GM12878 (cell line): ENCODE measurements at regions not wholly inside any gene's neighbourhood (a gene's known extent, or its start where the extent isn't known, plus 50 kb on each side); places are given as distances from the start of the nearest gene placed in this dataset.
"Not testable (repeated sequence)": the region's sequence is repeated elsewhere in the genome, so short reads cannot be mapped to it uniquely, and the experiment has no call there.

Experiments used
- POLR2AphosphoS5 ChIP-seq: IDR thresholded peaks from 2 replicates; pipeline ENCODE4 v1.6.1; 2011; ENCODE audit warnings: mild to moderate bottlenecking, low read length, inconsistent platforms
- TCF12 ChIP-seq: IDR thresholded peaks from 2 replicates; pipeline ENCODE4 v1.6.1; 2011; ENCODE audit warnings: low read depth, mild to moderate bottlenecking, low read length

DNA sequence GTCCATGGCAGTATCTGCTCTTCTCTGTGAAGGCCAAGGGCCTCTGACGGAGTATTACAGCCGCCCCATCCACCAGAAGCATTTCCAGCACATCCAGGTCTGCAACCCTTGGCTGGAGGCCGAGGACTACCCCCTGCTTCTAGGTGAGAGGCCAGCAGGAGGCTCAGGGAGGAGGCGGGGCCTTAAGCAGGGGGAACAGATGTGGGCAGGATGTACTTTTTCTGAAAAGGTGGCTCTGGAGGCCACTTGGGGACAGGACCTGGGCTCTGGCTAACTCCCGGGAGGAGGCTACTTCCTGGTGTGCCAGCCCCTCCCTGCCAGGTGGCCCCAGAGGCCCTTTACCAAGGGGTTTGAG lies 113.9 kb upstream of the ALDH3B2 start:
- not testable (repeated sequence) for TF ChIP-seq TCF12, POLR2AphosphoS5
